OCI-LY7 (cell line): ENCODE measurements at regions not wholly inside any gene's neighbourhood (a gene's known extent, or its start where the extent isn't known, plus 50 kb on each side); places are given as distances from the start of the nearest gene placed in this dataset.

Experiments used
- BruUV-seq: library from RNA; stranded (reverse); fragments of 400-500 nt; replicated peaks from 2 replicates; lab custom pipeline; 2021; lab: Mats Ljungman, UMichigan
- CTCF ChIA-PET: fragments of 300-600 bp; sonication (Branson Sonifier 250); formaldehyde crosslinking; loops from one replicate; lab custom pipeline; 2022; ENCODE audit warnings: antibody characterized with exemption; ENCODE audit not compliant: unreplicated experiment; lab: Charles Lee
- POLR2A ChIA-PET: fragments of 300-600 bp; sonication (Branson Sonifier 250); formaldehyde crosslinking; loops from one replicate; lab custom pipeline; 2022; ENCODE audit warnings: antibody characterized with exemption; lab: Charles Lee
- DNase-seq: peaks from one replicate; pipeline ENCODE4 v3.0.0-alpha.2; 2015; ENCODE audit warnings: low spot score
- H2AFZ ChIP-seq: fragments of 200-600 bp; sonication (generic), shearing (Covaris generic); 2 replicates; pipeline ENCODE4 v1.6.1; 2014; ENCODE audit warnings: mild to moderate bottlenecking, antibody characterized with exemption, low read length, moderate library complexity
- H3K27ac ChIP-seq: fragments of 200-600 bp; sonication (generic); 2 replicates; pipeline ENCODE4 v1.5.1; 2014; ENCODE audit warnings: mixed run types, low read depth, mild to moderate bottlenecking, moderate library complexity, low read length, inconsistent platforms; ENCODE audit not compliant: poor library complexity, severe bottlenecking
- H3K36me3 ChIP-seq: fragments of 200-600 bp; sonication (generic); 2 replicates; pipeline ENCODE4 v1.6.1; 2014; ENCODE audit warnings: mild to moderate bottlenecking, antibody characterized with exemption, low read length, moderate library complexity, mixed read lengths; ENCODE audit not compliant: insufficient read depth
- H3K4me1 ChIP-seq: fragments of 200-600 bp; sonication (generic); 2 replicates; pipeline ENCODE4 v1.5.1; 2014; ENCODE audit warnings: mild to moderate bottlenecking, low read length; ENCODE audit not compliant: insufficient read depth, poor library complexity, severe bottlenecking
- H3K4me2 ChIP-seq: fragments of 200-600 bp; sonication (generic); 2 replicates; pipeline ENCODE4 v1.6.1; 2014; ENCODE audit warnings: mild to moderate bottlenecking, low read length
- H3K4me3 ChIP-seq: fragments of 200-600 bp; sonication (generic); 2 replicates; pipeline ENCODE4 v1.5.1; 2014; ENCODE audit warnings: mild to moderate bottlenecking, low read depth, low read length; ENCODE audit not compliant: poor library complexity, severe bottlenecking
- H3K79me2 ChIP-seq: fragments of 200-600 bp; sonication (generic); 2 replicates; pipeline ENCODE4 v1.6.1; 2016; ENCODE audit warnings: low read depth, mild to moderate bottlenecking, low read length, moderate library complexity, mixed read lengths; ENCODE audit not compliant: insufficient read depth
- H3K9me2 ChIP-seq: fragments of 200-600 bp; sonication (generic); 2 replicates; pipeline ENCODE4 v1.6.1; 2016; ENCODE audit warnings: mild to moderate bottlenecking, low read length, mixed read lengths; ENCODE audit not compliant: insufficient read depth
- H3K9me3 ChIP-seq: fragments of 200-600 bp; sonication (generic); 2 replicates; pipeline ENCODE4 v1.6.1; 2014; ENCODE audit warnings: mild to moderate bottlenecking, mixed run types, low read length, mixed read lengths
- H4K20me1 ChIP-seq: fragments of 200-600 bp; sonication (generic); 2 replicates; pipeline ENCODE4 v1.6.1; 2014; ENCODE audit warnings: mild to moderate bottlenecking, antibody characterized with exemption, low read length, moderate library complexity, mixed read lengths; ENCODE audit not compliant: insufficient read depth
- EZH2phosphoT487 ChIP-seq: fragments of 200-600 bp; sonication (generic); IDR thresholded peaks from 2 replicates; pipeline ENCODE4 v1.6.1; 2018; ENCODE audit warnings: low read depth, borderline replicate concordance, mild to moderate bottlenecking, mixed run types, antibody characterized with exemption, low read length, moderate library complexity, mixed read lengths
- intact Hi-C: fragments of 100-400 bp; cut with micrococcal nuclease; formaldehyde crosslinking; loops from one replicate; pipeline ENCODE4 v1.10.0; 2022; ENCODE audit not compliant: unreplicated experiment
- TF ChIP-seq, protein P1 (sequence below): fragments of 200-600 bp; sonication (generic); conservative IDR thresholded peaks from 2 replicates; pipeline ENCODE4 v1.5.1; 2014; ENCODE audit warnings: mild to moderate bottlenecking, antibody characterized with exemption, low read length, moderate library complexity, mixed read lengths

DNA sequence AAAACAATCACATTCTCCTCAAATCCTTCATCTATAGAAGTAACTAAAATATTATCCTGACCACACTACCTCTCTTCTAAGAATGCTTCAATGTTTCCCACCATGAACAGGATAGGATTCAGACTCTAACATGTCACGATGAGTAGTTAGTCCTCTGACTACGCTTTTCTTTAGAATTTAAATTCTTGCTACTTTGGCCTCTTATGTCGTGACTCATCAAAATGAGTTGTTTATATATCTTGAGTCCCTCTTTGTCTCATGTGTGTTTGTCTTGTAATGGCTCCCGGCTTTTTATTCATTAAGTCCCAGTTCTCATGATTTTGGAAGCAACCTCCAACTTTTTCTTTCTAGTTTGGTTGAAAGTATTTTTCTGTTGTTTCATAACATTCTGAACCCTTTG is 1289.2 kb downstream of the DSC3 start:
- H3K9me2 ChIP-seq = no peaks in the 10 kb centered on the region
- TF ChIP-seq, protein P1, sequence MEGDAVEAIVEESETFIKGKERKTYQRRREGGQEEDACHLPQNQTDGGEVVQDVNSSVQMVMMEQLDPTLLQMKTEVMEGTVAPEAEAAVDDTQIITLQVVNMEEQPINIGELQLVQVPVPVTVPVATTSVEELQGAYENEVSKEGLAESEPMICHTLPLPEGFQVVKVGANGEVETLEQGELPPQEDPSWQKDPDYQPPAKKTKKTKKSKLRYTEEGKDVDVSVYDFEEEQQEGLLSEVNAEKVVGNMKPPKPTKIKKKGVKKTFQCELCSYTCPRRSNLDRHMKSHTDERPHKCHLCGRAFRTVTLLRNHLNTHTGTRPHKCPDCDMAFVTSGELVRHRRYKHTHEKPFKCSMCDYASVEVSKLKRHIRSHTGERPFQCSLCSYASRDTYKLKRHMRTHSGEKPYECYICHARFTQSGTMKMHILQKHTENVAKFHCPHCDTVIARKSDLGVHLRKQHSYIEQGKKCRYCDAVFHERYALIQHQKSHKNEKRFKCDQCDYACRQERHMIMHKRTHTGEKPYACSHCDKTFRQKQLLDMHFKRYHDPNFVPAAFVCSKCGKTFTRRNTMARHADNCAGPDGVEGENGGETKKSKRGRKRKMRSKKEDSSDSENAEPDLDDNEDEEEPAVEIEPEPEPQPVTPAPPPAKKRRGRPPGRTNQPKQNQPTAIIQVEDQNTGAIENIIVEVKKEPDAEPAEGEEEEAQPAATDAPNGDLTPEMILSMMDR = no peak
- no peak for TF ChIP-seq EZH2phosphoT487
- no TSS peak for BruUV-seq
- H3K36me3 ChIP-seq = no peaks in the 10 kb centered on the region
- POLR2A ChIA-PET = no interaction called here
- no peak for DNase-seq
- intact Hi-C loops = no loop called here
- H3K4me3 ChIP-seq = no peak overlapping the region
- H3K9me3 ChIP-seq = no peaks in the 10 kb centered on the region
- H4K20me1 ChIP-seq = no peaks in the 10 kb centered on the region
- CTCF ChIA-PET = no interaction called here
- no peaks in the 10 kb centered on the region for H3K79me2 ChIP-seq
- H3K4me1 ChIP-seq = no peaks in the 10 kb centered on the region
- no peak overlapping the region for H3K27ac ChIP-seq
- no peak overlapping the region for H3K4me2 ChIP-seq
- no peak overlapping the region for H2AFZ ChIP-seq

DNA sequence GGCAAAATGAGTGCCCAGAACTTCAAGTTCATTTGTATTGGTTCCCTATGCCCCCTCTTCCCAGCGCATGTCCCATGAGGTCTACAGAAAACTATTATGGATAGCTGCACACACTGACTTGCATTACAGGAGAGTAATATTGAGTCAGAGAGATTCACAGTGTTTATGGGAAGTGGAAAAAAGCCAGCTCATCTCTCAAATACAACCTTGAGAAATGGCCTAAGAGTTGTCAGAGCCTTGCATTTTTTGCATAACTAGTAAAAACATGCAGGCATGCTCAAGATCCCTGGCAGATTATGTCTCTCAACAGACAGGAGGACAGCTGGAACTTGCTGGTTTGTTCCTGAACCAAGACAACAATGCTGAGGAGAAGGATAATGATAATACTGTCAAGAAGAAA is 1292.8 kb downstream of the DSC3 start:
- H3K36me3 ChIP-seq = no peaks in the 10 kb centered on the region
- no peak overlapping the region for H3K27ac ChIP-seq
- H3K4me1 ChIP-seq = no peaks in the 10 kb centered on the region
- no peak overlapping the region for H3K4me3 ChIP-seq
- no peak for DNase-seq
- ChIA-PET CTCF (no interaction called here), POLR2A (interaction anchor here (0.5 to 0.6 kb wide), 2 partner anchors 702 to 1411 kb away, joined by 3 read pairs; no protein-coding TSS in a partner anchor)
- H2AFZ ChIP-seq = no peak overlapping the region
- intact Hi-C loops = no loop called here
- BruUV-seq = no TSS peak
- no peak for TF ChIP-seq EZH2phosphoT487
- TF ChIP-seq, protein P1 = no peak
- no peaks in the 10 kb centered on the region for H3K9me3 ChIP-seq
- no peak overlapping the region for H3K4me2 ChIP-seq
- no peaks in the 10 kb centered on the region for H3K9me2 ChIP-seq
- H3K79me2 ChIP-seq = no peaks in the 10 kb centered on the region
- no peaks in the 10 kb centered on the region for H4K20me1 ChIP-seq

DNA sequence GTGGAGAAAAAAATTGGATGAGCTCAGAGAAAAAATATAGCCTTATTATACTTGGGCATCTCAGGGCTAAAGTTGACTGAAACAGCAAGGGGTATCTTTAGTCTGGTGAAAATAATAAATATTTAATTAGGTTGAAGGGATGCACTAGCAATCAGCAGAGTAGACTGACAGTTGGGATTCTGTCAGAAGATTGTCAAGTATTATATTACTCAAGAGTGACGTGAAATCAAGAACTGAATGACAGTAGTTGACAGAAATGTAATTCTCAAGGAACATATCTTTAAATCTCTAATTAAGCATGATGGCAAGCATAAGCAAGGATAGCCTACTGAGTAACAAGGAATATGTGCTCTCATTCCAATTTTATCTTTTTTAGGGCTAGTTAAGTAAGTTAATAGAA is 1301.1 kb downstream of the DSC3 start:
- Histone ChIP-seq H3K36me3 (no peaks in the 10 kb centered on the region), H2AFZ (no peak overlapping the region), H3K4me2 (no peak overlapping the region), H3K9me2 (no peaks in the 10 kb centered on the region), H3K4me3 (no peak overlapping the region), H3K4me1 (no peaks in the 10 kb centered on the region), H3K79me2 (no peaks in the 10 kb centered on the region), H4K20me1 (no peaks in the 10 kb centered on the region), H3K9me3 (no peaks in the 10 kb centered on the region), H3K27ac (no peak overlapping the region)
- CTCF ChIA-PET = no interaction called here
- no TSS peak for BruUV-seq
- DNase-seq = no peak
- TF ChIP-seq EZH2phosphoT487 = no peak
- TF ChIP-seq, protein P1 = no peak
- intact Hi-C loops = no loop called here
- POLR2A ChIA-PET = no interaction called here
